Endothelial cell of umbilical vein (primary cell): ENCODE measurements at regions not wholly inside any gene's neighbourhood (a gene's known extent, or its start where the extent isn't known, plus 50 kb on each side); places are given as distances from the start of the nearest gene placed in this dataset.

Experiments used
- BruUV-seq: library from RNA; stranded (reverse); fragments of 400-500 nt; replicated peaks from 2 replicates; lab custom pipeline; 2021; lab: Mats Ljungman, UMichigan
- CTCF ChIA-PET: fragments of 300-600, 350-600 bp; sonication (Branson Sonifier 250); formaldehyde crosslinking; loops from one replicate; lab custom pipeline; 2021; ENCODE audit warnings: antibody characterized with exemption, inconsistent platforms; lab: Charles Lee
- POLR2A ChIA-PET: fragments of 300-600, 350-600 bp; sonication (Branson Sonifier 250); formaldehyde crosslinking; loops from one replicate; lab custom pipeline; 2021; ENCODE audit warnings: antibody characterized with exemption, inconsistent platforms; lab: Charles Lee
- DNase-seq: peaks from one replicate; pipeline ENCODE4 v3.0.0-alpha.2; 2011; ENCODE audit warnings: low read depth, low spot score
- FAIRE-seq: peaks from 2 replicates; lab custom pipeline; 2011; peaks lifted over from hg19 to GRCh38; lab: Jason Lieb, UNC
- H2AFZ ChIP-seq: 2 replicates; pipeline ENCODE4 v1.6.0; 2012; ENCODE audit warnings: low read depth, low read length, control low read depth, inconsistent platforms
- H3K27ac ChIP-seq: 2 replicates; pipeline ENCODE4 v1.5.1; 2011; ENCODE audit warnings: low read depth, mild to moderate bottlenecking, control low read depth, low read length, moderate library complexity; ENCODE audit not compliant: insufficient read depth
- H3K27me3 ChIP-seq, 2 experiments: 2 replicates each; pipeline versions ENCODE4 v1.6.0 to v1.6.1; 2011; ENCODE audit warnings: low read length in 2 of 2, mixed read lengths in 1 of 2; ENCODE audit not compliant: control insufficient read depth in 2 of 2, insufficient read depth in 2 of 2
- H3K36me3 ChIP-seq, 2 experiments: 2 replicates in 1 of 2; 3 replicates in 1 of 2; pipeline ENCODE4 v1.5.1; 2011; ENCODE audit warnings: low read length in 2 of 2, mild to moderate bottlenecking in 1 of 2, moderate library complexity in 1 of 2; ENCODE audit not compliant: control insufficient read depth in 2 of 2, insufficient read depth in 2 of 2; ENCODE audit errors: extremely low read depth in 1 of 2
- H3K4me1 ChIP-seq: 3 replicates; pipeline ENCODE4 v1.5.1; 2011; ENCODE audit warnings: mild to moderate bottlenecking, low read length; ENCODE audit not compliant: control insufficient read depth, insufficient read depth; ENCODE audit errors: extremely low read depth
- H3K4me2 ChIP-seq: 2 replicates; pipeline ENCODE4 v1.6.1; 2011; ENCODE audit warnings: low read length, control low read depth, mixed read lengths; ENCODE audit not compliant: insufficient read depth
- H3K4me3 ChIP-seq, 3 experiments: fragments of 200-600 bp in 1 of 3; sonication (generic), shearing (Covaris generic) in 1 of 3; replicated peaks in 1 of 3; 2 replicates each; pipeline ENCODE4 v1.5.1; 2011 to 2016; ENCODE audit warnings: control low read depth in 3 of 3, low read length in 3 of 3, mild to moderate bottlenecking in 2 of 3, inconsistent platforms in 1 of 3, low read depth in 1 of 3, moderate library complexity in 1 of 3; ENCODE audit not compliant: insufficient read depth in 1 of 3
- H3K79me2 ChIP-seq: 2 replicates; pipeline ENCODE4 v1.6.0; 2012; ENCODE audit warnings: low read length, inconsistent platforms; ENCODE audit not compliant: control insufficient read depth, insufficient read depth
- H3K9ac ChIP-seq: replicated peaks from 2 replicates; pipeline ENCODE3; 2011; ENCODE audit warnings: low read length, control low read depth; ENCODE audit not compliant: insufficient read depth; ENCODE audit errors: extremely low read depth
- H3K9me1 ChIP-seq: replicated peaks from 3 replicates; pipeline ENCODE4 v1.6.0; 2011; ENCODE audit warnings: mild to moderate bottlenecking, low read length; ENCODE audit not compliant: control insufficient read depth, insufficient read depth; ENCODE audit errors: extremely low read depth
- H3K9me3 ChIP-seq: replicated peaks from 2 replicates; pipeline ENCODE4 v1.5.1; 2012; ENCODE audit warnings: low read length, inconsistent platforms; ENCODE audit not compliant: control insufficient read depth, insufficient read depth
- H4K20me1 ChIP-seq: replicated peaks from 2 replicates; pipeline ENCODE3; 2011; ENCODE audit warnings: mild to moderate bottlenecking, low read length; ENCODE audit not compliant: control insufficient read depth, insufficient read depth; ENCODE audit errors: extremely low read depth
- CTCF ChIP-seq, 2 donors: IDR thresholded peaks; 1 replicate in 1 of 2; 2 replicates in 1 of 2; pipeline ENCODE4 v1.5.1; 2011; ENCODE audit warnings: low read length in 2 of 2, mild to moderate bottlenecking in 2 of 2, moderate library complexity in 2 of 2, control low read depth in 1 of 2, inconsistent platforms in 1 of 2, low read depth in 1 of 2; ENCODE audit not compliant: insufficient read depth in 1 of 2; ENCODE audit errors: extremely low read depth in 1 of 2
- EZH2 ChIP-seq: IDR thresholded peaks from 2 replicates; pipeline ENCODE4 v1.6.1; 2012; ENCODE audit warnings: borderline replicate concordance, low read depth, mild to moderate bottlenecking, moderate library complexity, low read length, inconsistent platforms; ENCODE audit not compliant: severe bottlenecking
- FOS ChIP-seq: IDR thresholded peaks from 2 replicates; pipeline ENCODE4 v1.6.1; 2011; ENCODE audit warnings: mild to moderate bottlenecking, low read length, moderate library complexity, borderline replicate concordance; ENCODE audit not compliant: insufficient read depth
- GATA2 ChIP-seq: IDR thresholded peaks from 2 replicates; pipeline ENCODE4 v1.7.0; 2011; ENCODE audit warnings: low read depth, mild to moderate bottlenecking, moderate library complexity, mixed read lengths, low read length; ENCODE audit not compliant: insufficient read length, insufficient read depth
- JUN ChIP-seq: IDR thresholded peaks from 2 replicates; pipeline ENCODE4 v1.6.1; 2011; ENCODE audit warnings: borderline replicate concordance, low read depth; ENCODE audit not compliant: insufficient read length, insufficient read depth
- MYC ChIP-seq: IDR thresholded peaks from one replicate; pipeline ENCODE4 v1.6.1; 2011; ENCODE audit warnings: mild to moderate bottlenecking, low read depth, low read length
- POLR2A ChIP-seq: IDR thresholded peaks from 2 replicates; pipeline ENCODE4 v1.6.1; 2012; ENCODE audit warnings: low read depth, mild to moderate bottlenecking, control low read depth, low read length
- POLR2AphosphoS5 ChIP-seq: IDR thresholded peaks from 2 replicates; pipeline ENCODE4 v1.6.1; 2012; ENCODE audit warnings: low read depth, mild to moderate bottlenecking, control low read depth, low read length, moderate library complexity; ENCODE audit not compliant: insufficient read depth
- dilution Hi-C: fragments of 300-500 bp; cut with MboI; formaldehyde crosslinking; loops from one replicate; pipeline ENCODE4 v1.15.0; 2019; ENCODE audit warnings: low sequenced_read_pairs; ENCODE audit not compliant: extremely low pct_ligation_motif_present
- intact Hi-C: fragments of 100-400 bp; cut with micrococcal nuclease; formaldehyde crosslinking; loops from one replicate; pipeline ENCODE4 v1.10.0; 2022
- TF ChIP-seq, protein P1 (sequence below): IDR thresholded peaks from 2 replicates; pipeline ENCODE4 v1.6.1; 2011; ENCODE audit not compliant: insufficient read depth, insufficient read length

DNA sequence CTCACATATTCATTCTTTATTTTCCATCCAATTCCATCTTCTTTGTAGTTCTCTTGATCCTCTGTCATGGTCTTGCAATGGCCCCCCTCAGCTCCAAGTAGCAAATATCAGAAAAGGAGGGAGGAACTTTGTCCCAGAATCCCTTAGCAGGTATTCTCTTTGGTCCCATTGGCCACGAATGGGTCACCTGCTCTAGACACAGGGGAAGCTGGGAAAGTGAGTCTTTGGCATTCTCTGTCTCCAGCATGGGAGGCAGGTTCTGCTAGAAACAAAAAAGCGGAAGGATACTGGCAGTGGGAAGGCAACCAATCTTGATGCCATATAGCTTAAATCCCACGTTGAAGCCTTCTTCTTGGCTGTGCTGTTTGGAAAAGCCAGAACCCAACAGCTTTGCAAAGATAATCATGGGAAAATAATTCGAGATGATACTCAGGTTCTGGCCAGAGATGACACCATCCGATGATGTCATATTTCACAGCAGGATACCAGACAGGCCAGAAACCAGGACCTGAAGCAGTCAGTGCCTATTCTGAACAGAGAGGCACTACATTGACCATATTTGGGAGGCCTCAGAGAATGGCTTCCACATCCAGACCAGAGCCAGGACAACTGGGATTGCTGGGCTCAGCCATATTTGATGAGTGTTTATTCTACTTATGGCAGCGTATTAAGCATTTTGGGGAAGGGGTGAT lies 110.4 kb upstream of the ATXN3L start:
- BruUV-seq: no TSS peak
- ChIA-PET POLR2A (no interaction called here), CTCF (no interaction called here)
- Histone ChIP-seq H3K79me2 (no peaks in the 10 kb centered on the region), H3K9ac (no peak overlapping the region), H4K20me1 (no peaks in the 10 kb centered on the region), H3K9me3 (no peaks in the 10 kb centered on the region), H3K9me1 (no peaks in the 10 kb centered on the region), H3K4me2 (no peak overlapping the region), H3K27ac (no peak overlapping the region), H3K4me1 (peaks cover 30% of the 10 kb centered on the region), H2AFZ (no peak overlapping the region), H3K36me3 (no peaks in the 10 kb centered on the region), H3K4me3 (no peak overlapping the region), H3K27me3 (no peaks in the 10 kb centered on the region)
- FAIRE-seq (no peak), DNase-seq (no peak)
- no peak for TF ChIP-seq JUN
- no peak for TF ChIP-seq EZH2
- TF ChIP-seq POLR2A: no peak
- TF ChIP-seq, protein P1, sequence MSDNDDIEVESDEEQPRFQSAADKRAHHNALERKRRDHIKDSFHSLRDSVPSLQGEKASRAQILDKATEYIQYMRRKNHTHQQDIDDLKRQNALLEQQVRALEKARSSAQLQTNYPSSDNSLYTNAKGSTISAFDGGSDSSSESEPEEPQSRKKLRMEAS: no peak
- no peak for TF ChIP-seq GATA2
- no peak for TF ChIP-seq CTCF (IDR thresholded peaks at IDR 0.05; ENCODE audit: extremely low read depth in 1 of 2, insufficient read depth in 1 of 2, low read depth in 1 of 2, low read length in 2 of 2)
- TF ChIP-seq POLR2AphosphoS5: no peak
- TF ChIP-seq MYC: no peak
- TF ChIP-seq FOS: no peak
- intact Hi-C loops: no loop called here
- dilution Hi-C loops: no loop called here
